ENCODE measurements at regions not wholly inside any gene's neighbourhood (a gene's known extent, or its start where the extent isn't known, plus 50 kb on each side); places are given as distances from the start of the nearest gene placed in this dataset.
"Not testable (repeated sequence)": the region's sequence is repeated elsewhere in the genome, so short reads cannot be mapped to it uniquely, and the experiment has no call there.

DNA sequence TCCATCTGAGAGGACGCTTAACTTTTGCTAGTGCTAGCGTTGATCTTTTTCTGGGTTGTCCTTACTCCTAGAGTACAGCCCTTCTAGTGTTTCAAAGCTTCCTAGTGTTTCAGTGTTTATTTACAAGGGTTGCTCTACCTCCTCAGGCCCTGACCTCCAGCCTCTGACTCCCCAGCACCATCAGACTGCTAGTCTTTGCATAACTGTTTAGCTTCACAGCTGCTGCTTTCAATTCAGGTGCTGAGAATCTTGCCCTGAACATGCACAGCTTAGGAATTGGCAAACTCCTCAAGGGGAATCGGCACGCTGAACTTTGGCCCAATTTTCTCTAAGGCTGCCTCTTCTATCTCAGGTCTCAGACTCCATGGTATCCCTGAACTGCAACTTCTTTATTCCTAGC, 52.9 kb downstream of the OR52B4 start:
- H3K4me1 ChIP-seq (ENCODE audit: control insufficient read depth in 1 of 2, insufficient read depth in 2 of 2, low read length in 2 of 2); H3K27me3 ChIP-seq (ENCODE audit: control insufficient read depth in 1 of 2, insufficient read depth in 2 of 2, low read length in 1 of 2); intact Hi-C loops (cut with DNase I); DNase-seq; H3K9me3 ChIP-seq (ENCODE audit: control insufficient read depth, low read length); H3K27ac ChIP-seq (ENCODE audit: low read depth in 1 of 2, low read length in 2 of 2); ATAC-seq (ENCODE audit: low FRiP score); H3K4me3 ChIP-seq (ENCODE audit: low read length in 2 of 2); H3K36me3 ChIP-seq (ENCODE audit: control insufficient read depth in 1 of 2, insufficient read depth in 2 of 2, low read length in 1 of 2): not testable (repeated sequence)
- 40 to 48% methylated on average over 2 of the region's 4 CpGs for WGBS, 2 donors

DNA sequence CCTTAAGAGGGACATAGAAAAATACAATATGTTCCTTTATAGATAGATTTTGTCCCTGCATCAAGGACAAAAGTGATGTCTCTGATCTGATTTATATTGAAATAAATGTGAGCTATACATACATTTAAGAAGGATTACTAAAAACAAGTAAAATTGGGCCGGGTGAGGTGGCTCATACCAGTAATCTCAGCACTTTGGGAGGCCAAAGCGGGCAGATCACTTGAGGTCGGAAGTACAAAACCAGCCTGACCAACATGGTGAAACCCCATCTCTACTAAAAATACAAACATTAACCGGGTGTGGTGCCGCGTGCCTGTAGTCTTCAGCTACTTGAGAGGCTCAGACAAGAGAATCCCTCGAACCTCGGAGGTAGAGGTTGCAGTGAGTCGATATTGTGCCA, 91.0 kb downstream of the OR52B4 start:
- DNase-seq; intact Hi-C loops (cut with DNase I); H3K4me1 ChIP-seq (ENCODE audit: control insufficient read depth in 1 of 2, insufficient read depth in 2 of 2, low read length in 2 of 2); H3K27me3 ChIP-seq (ENCODE audit: control insufficient read depth in 1 of 2, insufficient read depth in 2 of 2, low read length in 1 of 2); H3K4me3 ChIP-seq (ENCODE audit: low read length in 2 of 2); H3K9me3 ChIP-seq (ENCODE audit: control insufficient read depth, low read length); ATAC-seq (ENCODE audit: low FRiP score); H3K27ac ChIP-seq (ENCODE audit: low read depth in 1 of 2, low read length in 2 of 2); H3K36me3 ChIP-seq (ENCODE audit: control insufficient read depth in 1 of 2, insufficient read depth in 2 of 2, low read length in 1 of 2): not testable (repeated sequence)
- 88 to 93% methylated on average over 3 to 4 of the region's 9 CpGs for WGBS, 2 donors

DNA sequence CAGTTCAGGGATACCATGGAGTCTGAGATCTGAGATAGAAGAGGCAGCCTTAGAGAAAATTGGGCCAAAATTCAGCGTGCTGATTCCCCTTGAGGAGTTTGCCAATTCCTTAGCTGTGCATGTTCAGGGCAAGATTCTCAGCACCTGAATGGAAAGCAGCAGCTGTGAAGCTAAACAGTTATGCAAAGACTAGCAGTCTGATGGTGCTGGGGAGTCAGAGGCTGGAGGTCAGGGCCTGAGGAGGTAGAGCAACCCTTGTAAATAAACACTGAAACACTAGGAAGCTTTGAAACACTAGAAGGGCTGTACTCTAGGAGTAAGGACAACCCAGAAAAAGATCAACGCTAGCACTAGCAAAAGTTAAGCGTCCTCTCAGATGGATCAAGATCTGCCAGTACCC, 117.1 kb downstream of the OR52B4 start:
- intact Hi-C loops (cut with DNase I); H3K4me1 ChIP-seq (ENCODE audit: control insufficient read depth in 1 of 2, insufficient read depth in 2 of 2, low read length in 2 of 2); ATAC-seq (ENCODE audit: low FRiP score); H3K36me3 ChIP-seq (ENCODE audit: control insufficient read depth in 1 of 2, insufficient read depth in 2 of 2, low read length in 1 of 2); DNase-seq; H3K27ac ChIP-seq (ENCODE audit: low read depth in 1 of 2, low read length in 2 of 2); H3K9me3 ChIP-seq (ENCODE audit: control insufficient read depth, low read length); H3K4me3 ChIP-seq (ENCODE audit: low read length in 2 of 2); H3K27me3 ChIP-seq (ENCODE audit: control insufficient read depth in 1 of 2, insufficient read depth in 2 of 2, low read length in 1 of 2): not testable (repeated sequence)
- 27 to 34% methylated on average over 1 of the region's 3 CpGs for WGBS, 2 donors

- ATAC-seq (ENCODE audit: low FRiP score); H3K4me3 ChIP-seq (ENCODE audit: low read length in 2 of 2); H3K27ac ChIP-seq (ENCODE audit: low read depth in 1 of 2, low read length in 2 of 2); intact Hi-C loops (cut with DNase I); H3K27me3 ChIP-seq (ENCODE audit: control insufficient read depth in 1 of 2, insufficient read depth in 2 of 2, low read length in 1 of 2); H3K36me3 ChIP-seq (ENCODE audit: control insufficient read depth in 1 of 2, insufficient read depth in 2 of 2, low read length in 1 of 2); DNase-seq; H3K9me3 ChIP-seq (ENCODE audit: control insufficient read depth, low read length); H3K4me1 ChIP-seq (ENCODE audit: control insufficient read depth in 1 of 2, insufficient read depth in 2 of 2, low read length in 2 of 2): not testable (repeated sequence)
- 80 to 81% methylated on average over 1 to 2 of the region's 2 CpGs for WGBS, 2 donors
Observed at GRCh38 chr11:4249475-4249874, 118.7 kb downstream of the OR52B4 start.

DNA sequence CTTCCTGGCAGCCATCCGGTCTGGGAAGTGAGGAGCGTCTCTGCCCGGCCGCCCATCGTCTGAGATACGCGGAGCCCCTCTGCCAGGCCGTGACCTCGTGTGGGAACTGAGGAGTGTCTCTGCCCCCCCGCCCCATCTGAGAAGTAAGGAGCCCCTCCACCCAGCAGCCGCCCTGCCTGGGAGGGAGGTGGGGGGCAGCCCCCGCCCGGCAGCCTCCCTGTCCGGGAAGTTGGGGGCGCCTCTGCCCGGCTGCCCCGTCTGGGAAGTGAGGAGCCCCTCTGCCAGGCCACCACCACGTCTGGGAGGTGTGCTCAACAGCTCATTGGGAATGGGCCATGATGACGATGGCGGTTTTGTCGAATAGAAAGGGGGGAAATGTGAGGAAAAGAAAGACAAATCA, 130.4 kb downstream of the OR52B4 start:
- ATAC-seq (ENCODE audit: low FRiP score); H3K36me3 ChIP-seq (ENCODE audit: control insufficient read depth in 1 of 2, insufficient read depth in 2 of 2, low read length in 1 of 2); H3K9me3 ChIP-seq (ENCODE audit: control insufficient read depth, low read length); intact Hi-C loops (cut with DNase I); DNase-seq; H3K27ac ChIP-seq (ENCODE audit: low read depth in 1 of 2, low read length in 2 of 2); H3K4me1 ChIP-seq (ENCODE audit: control insufficient read depth in 1 of 2, insufficient read depth in 2 of 2, low read length in 2 of 2); H3K4me3 ChIP-seq (ENCODE audit: low read length in 2 of 2); H3K27me3 ChIP-seq (ENCODE audit: control insufficient read depth in 1 of 2, insufficient read depth in 2 of 2, low read length in 1 of 2): not testable (repeated sequence)
- 89 to 90% methylated on average over 18 to 21 of the region's 21 CpGs for WGBS, 2 donors

DNA sequence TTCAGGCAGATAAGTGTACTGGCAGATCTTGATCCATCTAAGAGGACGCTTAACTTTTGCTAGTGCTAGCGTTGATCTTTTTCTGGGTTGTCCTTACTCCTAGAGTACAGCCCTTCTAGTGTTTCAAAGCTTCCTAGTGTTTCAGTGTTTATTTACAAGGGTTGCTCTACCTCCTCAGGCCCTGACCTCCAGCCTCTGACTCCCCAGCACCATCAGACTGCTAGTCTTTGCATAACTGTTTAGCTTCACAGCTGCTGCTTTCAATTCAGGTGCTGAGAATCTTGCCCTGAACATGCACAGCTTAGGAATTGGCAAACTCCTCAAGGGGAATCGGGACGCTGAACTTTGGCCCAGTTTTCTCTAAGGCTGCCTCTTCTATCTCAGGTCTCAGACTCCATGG, 124.3 kb downstream of the RRM1 start:
- 20 to 28% methylated on average over 4 of the region's 4 CpGs for WGBS, 2 donors
- intact Hi-C loops (cut with DNase I); H3K27ac ChIP-seq (ENCODE audit: low read depth in 1 of 2, low read length in 2 of 2); H3K27me3 ChIP-seq (ENCODE audit: control insufficient read depth in 1 of 2, insufficient read depth in 2 of 2, low read length in 1 of 2); DNase-seq; H3K4me3 ChIP-seq (ENCODE audit: low read length in 2 of 2); H3K4me1 ChIP-seq (ENCODE audit: control insufficient read depth in 1 of 2, insufficient read depth in 2 of 2, low read length in 2 of 2); H3K9me3 ChIP-seq (ENCODE audit: control insufficient read depth, low read length); ATAC-seq (ENCODE audit: low FRiP score); H3K36me3 ChIP-seq (ENCODE audit: control insufficient read depth in 1 of 2, insufficient read depth in 2 of 2, low read length in 1 of 2): not testable (repeated sequence)

GRCh38 chr11:4213746-4214145, 119.1 kb downstream of the RRM1 start:
- Histone ChIP-seq H3K4me3 (ENCODE audit: low read length in 2 of 2) (no peak overlapping the region), H3K36me3 (ENCODE audit: control insufficient read depth in 1 of 2, insufficient read depth in 2 of 2, low read length in 1 of 2) (no peaks in the 10 kb centered on the region), H3K9me3 (ENCODE audit: control insufficient read depth, low read length) (no peaks in the 10 kb centered on the region), H3K27me3 (ENCODE audit: control insufficient read depth in 1 of 2, insufficient read depth in 2 of 2, low read length in 1 of 2) (no peaks in the 10 kb centered on the region), H3K4me1 (ENCODE audit: control insufficient read depth in 1 of 2, insufficient read depth in 2 of 2, low read length in 2 of 2) (no peaks in the 10 kb centered on the region), H3K27ac (ENCODE audit: low read depth in 1 of 2, low read length in 2 of 2) (no peak overlapping the region)
- ATAC-seq (ENCODE audit: low FRiP score) (no peak), DNase-seq (no peak)
- 54 to 73% methylated on average over 5 of the region's 5 CpGs for WGBS, 2 donors
- intact Hi-C loops (cut with DNase I): no loop called here

DNA sequence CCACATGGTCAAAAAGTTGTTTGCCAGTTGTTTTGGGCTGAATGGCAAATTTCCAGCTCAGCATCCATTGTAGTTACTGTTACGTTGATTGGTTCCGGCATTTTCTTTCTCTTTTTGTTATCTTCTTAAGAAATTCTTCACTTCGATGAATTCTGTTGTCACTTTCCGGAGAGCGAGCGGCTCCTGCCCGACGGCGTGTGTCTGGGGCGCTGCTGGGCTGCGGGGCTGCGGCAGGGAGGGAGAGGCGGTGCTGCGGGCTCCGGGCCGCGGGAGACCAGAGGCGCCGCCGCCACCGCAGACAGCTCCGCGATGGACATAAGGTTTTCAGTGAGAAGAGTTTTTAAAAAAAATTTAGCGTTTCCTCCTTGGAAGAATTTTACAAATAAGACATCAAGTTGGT, 117.4 kb downstream of the RRM1 start:
- H3K27ac ChIP-seq (ENCODE audit: low read depth in 1 of 2, low read length in 2 of 2): no peak overlapping the region
- DNase-seq: no peak
- H3K9me3 ChIP-seq (ENCODE audit: control insufficient read depth, low read length): no peaks in the 10 kb centered on the region
- intact Hi-C loops (cut with DNase I): no loop called here
- no peak overlapping the region for H3K4me3 ChIP-seq (ENCODE audit: low read length in 2 of 2)
- ATAC-seq (ENCODE audit: low FRiP score): no peak
- no peaks in the 10 kb centered on the region for H3K36me3 ChIP-seq (ENCODE audit: control insufficient read depth in 1 of 2, insufficient read depth in 2 of 2, low read length in 1 of 2)
- WGBS, 2 donors: 10 to 16% methylated on average over 24 of the region's 24 CpGs
- H3K27me3 ChIP-seq (ENCODE audit: control insufficient read depth in 1 of 2, insufficient read depth in 2 of 2, low read length in 1 of 2): no peaks in the 10 kb centered on the region
- H3K4me1 ChIP-seq (ENCODE audit: control insufficient read depth in 1 of 2, insufficient read depth in 2 of 2, low read length in 2 of 2): no peaks in the 10 kb centered on the region

DNA sequence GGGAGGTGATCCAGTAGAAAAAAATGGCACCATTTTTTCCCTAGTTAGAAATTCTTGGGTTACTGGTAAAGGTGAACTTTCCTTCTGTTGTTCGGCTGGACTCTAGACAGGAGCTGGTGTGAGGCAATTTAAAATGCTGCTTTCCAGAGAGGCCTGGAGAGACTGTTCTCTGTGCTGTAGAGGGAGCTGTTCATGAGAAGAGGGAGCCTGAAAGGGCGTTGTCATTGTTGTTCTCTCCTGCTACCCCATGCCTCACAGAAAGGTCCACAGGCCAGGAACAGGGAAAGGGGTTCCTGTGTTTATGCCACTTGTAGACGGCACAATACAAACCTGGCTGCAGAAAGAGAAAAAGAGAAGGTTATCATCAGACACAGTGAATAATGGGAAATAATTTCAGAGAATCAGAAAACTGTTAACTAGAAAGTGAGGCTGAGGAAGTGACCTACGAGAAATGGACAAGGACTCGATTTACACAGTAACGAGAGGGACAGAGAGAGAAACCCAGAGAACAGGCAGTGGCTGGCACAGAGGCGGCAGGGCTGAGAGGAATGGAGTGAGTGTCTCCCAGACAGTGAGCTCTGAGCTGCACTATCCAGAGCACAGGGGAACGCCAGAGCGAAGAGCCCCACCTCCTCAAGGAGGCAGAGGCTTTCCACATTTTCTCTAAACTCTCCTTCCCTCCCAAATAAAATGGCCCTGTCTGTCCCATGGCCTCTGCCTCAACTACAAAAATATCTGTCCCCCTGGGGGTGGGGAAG, 109.2 kb downstream of the RRM1 start:
- H3K36me3 ChIP-seq (ENCODE audit: control insufficient read depth in 1 of 2, insufficient read depth in 2 of 2, low read length in 1 of 2): no peaks in the 10 kb centered on the region
- 80 to 86% methylated on average over 9 of the region's 9 CpGs for WGBS, 2 donors
- DNase-seq (no peak), ATAC-seq (ENCODE audit: low FRiP score) (no peak)
- no peak overlapping the region for H3K4me3 ChIP-seq (ENCODE audit: low read length in 2 of 2)
- intact Hi-C loops (cut with DNase I): no loop called here
- no peaks in the 10 kb centered on the region for H3K27me3 ChIP-seq (ENCODE audit: control insufficient read depth in 1 of 2, insufficient read depth in 2 of 2, low read length in 1 of 2)
- H3K4me1 ChIP-seq (ENCODE audit: control insufficient read depth in 1 of 2, insufficient read depth in 2 of 2, low read length in 2 of 2): no peaks in the 10 kb centered on the region
- H3K9me3 ChIP-seq (ENCODE audit: control insufficient read depth, low read length): no peaks in the 10 kb centered on the region
- no peak overlapping the region for H3K27ac ChIP-seq (ENCODE audit: low read depth in 1 of 2, low read length in 2 of 2)

All from aorta (tissue), 5 donors.